ENCODE measurements at regions not wholly inside any gene's neighbourhood (a gene's known extent, or its start where the extent isn't known, plus 50 kb on each side); places are given as distances from the start of the nearest gene placed in this dataset.

GRCh38 chr9:96069629-96070220 lies 194.2 kb downstream of the ERCC6L2 start:
- DNase-seq (ENCODE audit: low spot score) (no peak), ATAC-seq (ENCODE audit: low FRiP score) (no peak)
- TF ChIP-seq CTCF (IDR thresholded peaks at IDR 0.05), result no peak

- no peak for TF ChIP-seq CTCF (IDR thresholded peaks at IDR 0.05)
- no peak for DNase-seq (ENCODE audit: low spot score)
- ATAC-seq (ENCODE audit: low FRiP score), result no peak
Observed at GRCh38 chr9:96068511-96068910, 193.0 kb downstream of the ERCC6L2 start.

GRCh38 chr9:96067600-96067999 lies 192.1 kb downstream of the ERCC6L2 start:
- DNase-seq (ENCODE audit: low spot score), result no peak
- no peak for TF ChIP-seq CTCF (IDR thresholded peaks at IDR 0.05)
- no peak for ATAC-seq (ENCODE audit: low FRiP score)

- no peak for TF ChIP-seq CTCF (IDR thresholded peaks at IDR 0.05)
- no peak for DNase-seq (ENCODE audit: low spot score)
- no peak for ATAC-seq (ENCODE audit: low FRiP score)
Observed at GRCh38 chr9:96067004-96067403, 191.5 kb downstream of the ERCC6L2 start.

GRCh38 chr9:96065482-96066251 lies 190.2 kb downstream of the ERCC6L2 start:
- ATAC-seq (ENCODE audit: low FRiP score) (no peak), DNase-seq (ENCODE audit: low spot score) (no peak)
- no peak for TF ChIP-seq CTCF (IDR thresholded peaks at IDR 0.05)

GRCh38 chr9:96064826-96065481 lies 189.5 kb downstream of the ERCC6L2 start:
- DNase-seq (ENCODE audit: low spot score) (no peak), ATAC-seq (ENCODE audit: low FRiP score) (no peak)
- no peak for TF ChIP-seq CTCF (IDR thresholded peaks at IDR 0.05)

Measured in omental fat pad (tissue), 3 donors.